K562 (cell line): ENCODE measurements at regions not wholly inside any gene's neighbourhood (a gene's known extent, or its start where the extent isn't known, plus 50 kb on each side); places are given as distances from the start of the nearest gene placed in this dataset.

Experiments
- BCL6 ChIP-seq: fragments of 250-450 bp; sonication (Bioruptor Pico); IDR thresholded peaks from 2 replicates; pipeline ENCODE4 v1.4.0; 2020
- GTF2F1 ChIP-seq: IDR thresholded peaks from 2 replicates; pipeline ENCODE4 v1.6.1; 2011; ENCODE audit warnings: low read depth, low read length, improper control_type of control experiment
- HNRNPK ChIP-seq: fragments of 200-400 bp; formaldehyde crosslinking; IDR thresholded peaks from one replicate; pipeline ENCODE4 v1.6.1; 2018; ENCODE audit warnings: mild to moderate bottlenecking, low read depth, low read length; ENCODE audit not compliant: poor library complexity, severe bottlenecking
- MEF2D ChIP-seq: conservative IDR thresholded peaks from 2 replicates; pipeline ENCODE4 v1.6.1; 2016; ENCODE audit warnings: low read depth, missing genetic modification characterization, missing compliant biosample characterization
- POLR2A ChIP-seq: fragments of 450-650 bp; conservative IDR thresholded peaks from 2 replicates; pipeline ENCODE4 v1.6.1; 2016
- SMARCC2 ChIP-seq: fragments of 450-650 bp; IDR thresholded peaks from 2 replicates; pipeline ENCODE4 v1.6.1; 2017; ENCODE audit warnings: antibody characterized with exemption, moderate library complexity, mild to moderate bottlenecking, low read depth
- STAG1 ChIP-seq: sonication (generic); formaldehyde crosslinking; IDR thresholded peaks from 2 replicates; pipeline ENCODE4 v1.5.0; 2020; ENCODE audit warnings: missing genetic modification reagents, borderline replicate concordance
- TBL1XR1 ChIP-seq, 2 experiments: IDR thresholded peaks; 2 replicates each; pipeline ENCODE4 v1.6.1; 2012; ENCODE audit warnings: improper control_type of control experiment in 2 of 2, low read length in 2 of 2, mild to moderate bottlenecking in 1 of 2
- YY1 ChIP-seq, 3 experiments: IDR thresholded peaks; 2 replicates each; pipeline ENCODE4 v1.6.1; 2011; ENCODE audit warnings: low read length in 2 of 3, mild to moderate bottlenecking in 2 of 3, moderate library complexity in 2 of 3, borderline replicate concordance in 1 of 3, control low read depth in 1 of 3, low read depth in 1 of 3; ENCODE audit not compliant: insufficient read depth in 3 of 3, insufficient replicate concordance in 2 of 3, control insufficient read depth in 1 of 3, insufficient read length in 1 of 3; ENCODE audit errors: extremely low read depth in 1 of 3
- TF ChIP-seq, protein P1 (sequence below): fragments of 250-450 bp; sonication (Bioruptor Pico); IDR thresholded peaks from 2 replicates; pipeline ENCODE4 v1.5.0; 2021; ENCODE audit warnings: mild to moderate bottlenecking, moderate library complexity
- TF ChIP-seq, protein P2 (sequence below), 3 experiments: IDR thresholded peaks in 2 of 3; conservative IDR thresholded peaks in 1 of 3; 2 replicates each; pipeline ENCODE4 v1.5.1; 2011 to 2012; ENCODE audit warnings: low read length in 3 of 3, mild to moderate bottlenecking in 3 of 3, control low read depth in 2 of 3, improper control_type of control experiment in 1 of 3, inconsistent platforms in 1 of 3, low read depth in 1 of 3, mixed read lengths in 1 of 3, moderate library complexity in 1 of 3; ENCODE audit not compliant: insufficient read depth in 2 of 3
- TF ChIP-seq, protein P3 (sequence below): sonication (generic); formaldehyde crosslinking; IDR thresholded peaks from 2 replicates; pipeline ENCODE4 v1.8.1; 2023; ENCODE audit warnings: mild to moderate bottlenecking, missing genetic modification reagents
- TF ChIP-seq, protein P4 (sequence below): fragments of 150-350 bp; IDR thresholded peaks from 2 replicates; pipeline ENCODE4 v1.6.1; 2014; ENCODE audit warnings: low read depth, mild to moderate bottlenecking, low read length, borderline replicate concordance

DNA sequence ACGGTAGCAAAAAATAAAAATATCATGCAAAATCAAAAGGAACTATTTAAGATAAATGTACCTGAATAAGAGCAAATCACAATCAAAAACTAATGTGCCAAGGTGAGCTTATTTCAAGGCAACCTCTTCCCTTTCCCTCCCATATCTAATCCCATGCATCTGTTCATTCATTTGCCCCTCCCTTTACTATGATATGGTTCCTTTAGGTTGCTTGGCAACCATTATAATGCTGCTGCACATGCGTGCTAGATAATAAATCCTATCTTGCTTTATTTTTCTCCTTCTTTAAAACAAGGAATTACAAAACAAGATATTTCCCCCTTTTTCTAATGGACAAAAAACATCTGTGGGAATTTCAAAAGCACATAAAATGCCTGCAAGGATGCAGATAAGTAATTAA, 318.2 kb upstream of the POU3F2 start:
- TF ChIP-seq, protein P1, sequence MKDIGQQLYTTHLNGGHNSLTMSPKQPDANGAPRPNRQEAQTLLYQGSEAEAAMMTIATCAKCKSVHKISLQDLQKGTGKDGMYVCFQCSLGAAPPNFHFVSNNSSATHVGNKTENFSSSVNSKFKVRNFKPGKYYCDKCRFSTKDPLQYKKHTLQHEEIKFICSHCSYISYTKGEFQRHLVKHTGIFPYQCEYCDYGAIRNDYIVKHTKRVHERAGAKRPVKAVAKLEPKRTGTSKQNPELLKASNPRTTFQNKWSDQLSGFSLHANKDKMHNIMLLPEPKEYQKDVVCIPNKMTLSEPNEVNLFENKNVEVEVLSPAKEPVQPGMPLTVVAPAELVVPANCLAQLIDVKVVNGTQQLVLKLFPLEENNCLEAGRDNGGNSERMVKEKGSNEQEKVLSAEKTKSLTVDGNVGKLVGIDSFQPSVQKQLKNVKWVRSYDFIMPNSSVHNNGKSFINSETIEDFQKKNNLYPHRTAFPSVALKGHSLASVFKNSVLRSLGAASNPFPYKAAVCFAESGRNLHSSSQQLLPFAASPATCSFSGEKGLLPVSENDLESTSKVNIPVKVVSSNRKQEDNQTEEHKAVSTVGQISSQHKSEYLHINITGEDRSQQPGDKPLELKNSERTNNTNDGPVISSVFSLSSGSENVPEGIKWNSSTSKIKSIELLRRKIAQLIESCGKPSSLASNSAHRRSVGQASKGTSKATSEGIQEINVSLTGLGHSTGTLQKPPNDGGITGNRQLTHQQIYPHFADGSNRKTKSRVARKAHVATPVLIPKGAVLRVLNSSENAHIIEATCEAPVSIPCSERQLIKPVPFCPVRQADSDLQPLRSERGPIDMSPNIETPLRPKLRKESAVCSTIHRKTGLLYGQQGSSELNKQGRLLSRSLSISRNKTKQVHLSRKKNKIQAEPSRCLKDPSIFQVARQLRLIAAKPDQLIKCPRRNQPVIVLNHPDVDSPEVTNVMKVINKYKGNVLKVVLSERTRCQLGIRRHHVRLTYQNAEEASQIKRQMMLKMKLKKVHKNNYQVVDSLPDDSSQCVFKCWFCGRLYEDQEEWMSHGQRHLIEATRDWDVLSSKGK (CRISPR knock-in tag), result no peak
- TF ChIP-seq BCL6 (CRISPR knock-in tag) (no peak), SMARCC2 (no peak), POLR2A (no peak), TBL1XR1 (IDR thresholded peaks at IDR 0.05; ENCODE audit: low read length in 2 of 2) (no peak), GTF2F1 (no peak), YY1 (IDR thresholded peaks at IDR 0.05; ENCODE audit: borderline replicate concordance in 1 of 3, control insufficient read depth in 1 of 3, extremely low read depth in 1 of 3, insufficient read depth in 3 of 3, insufficient read length in 1 of 3, insufficient replicate concordance in 2 of 3, low read depth in 1 of 3, low read length in 2 of 3) (no peak), STAG1 (CRISPR knock-in tag) (no peak), HNRNPK (no peak), MEF2D (tag) (no peak)
- TF ChIP-seq, protein P2, sequence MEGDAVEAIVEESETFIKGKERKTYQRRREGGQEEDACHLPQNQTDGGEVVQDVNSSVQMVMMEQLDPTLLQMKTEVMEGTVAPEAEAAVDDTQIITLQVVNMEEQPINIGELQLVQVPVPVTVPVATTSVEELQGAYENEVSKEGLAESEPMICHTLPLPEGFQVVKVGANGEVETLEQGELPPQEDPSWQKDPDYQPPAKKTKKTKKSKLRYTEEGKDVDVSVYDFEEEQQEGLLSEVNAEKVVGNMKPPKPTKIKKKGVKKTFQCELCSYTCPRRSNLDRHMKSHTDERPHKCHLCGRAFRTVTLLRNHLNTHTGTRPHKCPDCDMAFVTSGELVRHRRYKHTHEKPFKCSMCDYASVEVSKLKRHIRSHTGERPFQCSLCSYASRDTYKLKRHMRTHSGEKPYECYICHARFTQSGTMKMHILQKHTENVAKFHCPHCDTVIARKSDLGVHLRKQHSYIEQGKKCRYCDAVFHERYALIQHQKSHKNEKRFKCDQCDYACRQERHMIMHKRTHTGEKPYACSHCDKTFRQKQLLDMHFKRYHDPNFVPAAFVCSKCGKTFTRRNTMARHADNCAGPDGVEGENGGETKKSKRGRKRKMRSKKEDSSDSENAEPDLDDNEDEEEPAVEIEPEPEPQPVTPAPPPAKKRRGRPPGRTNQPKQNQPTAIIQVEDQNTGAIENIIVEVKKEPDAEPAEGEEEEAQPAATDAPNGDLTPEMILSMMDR (IDR thresholded peaks at IDR 0.05 in 2 of 3, conservative IDR thresholded peaks at IDR 0.05 in 1 of 3; ENCODE audit: insufficient read depth in 2 of 3, low read depth in 1 of 3, low read length in 3 of 3), result no peak
- TF ChIP-seq, protein P3, sequence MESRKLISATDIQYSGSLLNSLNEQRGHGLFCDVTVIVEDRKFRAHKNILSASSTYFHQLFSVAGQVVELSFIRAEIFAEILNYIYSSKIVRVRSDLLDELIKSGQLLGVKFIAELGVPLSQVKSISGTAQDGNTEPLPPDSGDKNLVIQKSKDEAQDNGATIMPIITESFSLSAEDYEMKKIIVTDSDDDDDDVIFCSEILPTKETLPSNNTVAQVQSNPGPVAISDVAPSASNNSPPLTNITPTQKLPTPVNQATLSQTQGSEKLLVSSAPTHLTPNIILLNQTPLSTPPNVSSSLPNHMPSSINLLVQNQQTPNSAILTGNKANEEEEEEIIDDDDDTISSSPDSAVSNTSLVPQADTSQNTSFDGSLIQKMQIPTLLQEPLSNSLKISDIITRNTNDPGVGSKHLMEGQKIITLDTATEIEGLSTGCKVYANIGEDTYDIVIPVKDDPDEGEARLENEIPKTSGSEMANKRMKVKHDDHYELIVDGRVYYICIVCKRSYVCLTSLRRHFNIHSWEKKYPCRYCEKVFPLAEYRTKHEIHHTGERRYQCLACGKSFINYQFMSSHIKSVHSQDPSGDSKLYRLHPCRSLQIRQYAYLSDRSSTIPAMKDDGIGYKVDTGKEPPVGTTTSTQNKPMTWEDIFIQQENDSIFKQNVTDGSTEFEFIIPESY (CRISPR knock-in tag), result no peak
- TF ChIP-seq, protein P4, sequence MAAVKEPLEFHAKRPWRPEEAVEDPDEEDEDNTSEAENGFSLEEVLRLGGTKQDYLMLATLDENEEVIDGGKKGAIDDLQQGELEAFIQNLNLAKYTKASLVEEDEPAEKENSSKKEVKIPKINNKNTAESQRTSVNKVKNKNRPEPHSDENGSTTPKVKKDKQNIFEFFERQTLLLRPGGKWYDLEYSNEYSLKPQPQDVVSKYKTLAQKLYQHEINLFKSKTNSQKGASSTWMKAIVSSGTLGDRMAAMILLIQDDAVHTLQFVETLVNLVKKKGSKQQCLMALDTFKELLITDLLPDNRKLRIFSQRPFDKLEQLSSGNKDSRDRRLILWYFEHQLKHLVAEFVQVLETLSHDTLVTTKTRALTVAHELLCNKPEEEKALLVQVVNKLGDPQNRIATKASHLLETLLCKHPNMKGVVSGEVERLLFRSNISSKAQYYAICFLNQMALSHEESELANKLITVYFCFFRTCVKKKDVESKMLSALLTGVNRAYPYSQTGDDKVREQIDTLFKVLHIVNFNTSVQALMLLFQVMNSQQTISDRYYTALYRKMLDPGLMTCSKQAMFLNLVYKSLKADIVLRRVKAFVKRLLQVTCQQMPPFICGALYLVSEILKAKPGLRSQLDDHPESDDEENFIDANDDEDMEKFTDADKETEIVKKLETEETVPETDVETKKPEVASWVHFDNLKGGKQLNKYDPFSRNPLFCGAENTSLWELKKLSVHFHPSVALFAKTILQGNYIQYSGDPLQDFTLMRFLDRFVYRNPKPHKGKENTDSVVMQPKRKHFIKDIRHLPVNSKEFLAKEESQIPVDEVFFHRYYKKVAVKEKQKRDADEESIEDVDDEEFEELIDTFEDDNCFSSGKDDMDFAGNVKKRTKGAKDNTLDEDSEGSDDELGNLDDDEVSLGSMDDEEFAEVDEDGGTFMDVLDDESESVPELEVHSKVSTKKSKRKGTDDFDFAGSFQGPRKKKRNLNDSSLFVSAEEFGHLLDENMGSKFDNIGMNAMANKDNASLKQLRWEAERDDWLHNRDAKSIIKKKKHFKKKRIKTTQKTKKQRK, result no peak
